ENCODE measurements at regions not wholly inside any gene's neighbourhood (a gene's known extent, or its start where the extent isn't known, plus 50 kb on each side); places are given as distances from the start of the nearest gene placed in this dataset.

DNA sequence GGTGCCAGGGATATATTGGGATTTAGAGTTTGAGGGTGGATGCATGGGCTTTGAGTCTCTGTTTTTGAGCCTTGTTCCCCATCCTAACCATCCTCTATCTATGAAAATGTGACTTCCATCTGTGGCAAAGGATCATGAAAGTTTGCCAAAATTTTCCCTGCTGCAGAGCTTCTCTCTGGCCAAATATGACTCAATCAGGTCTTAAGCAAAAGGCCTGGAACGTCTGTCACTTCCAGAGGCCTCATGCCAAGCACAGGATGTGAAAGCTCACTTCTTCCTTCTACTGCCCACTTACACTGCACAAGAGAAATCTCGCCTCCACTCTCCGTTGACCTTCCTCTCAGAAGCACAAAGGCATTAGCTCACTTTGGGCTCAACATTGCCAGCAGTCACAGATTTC, 696.9 kb upstream of the NRP1 start:
- Histone ChIP-seq H3K79me2 (ENCODE audit: insufficient read depth, low read length) (no peaks in the 10 kb centered on the region), H3K9me3 (ENCODE audit: insufficient read depth, low read depth, low read length) (no peaks in the 10 kb centered on the region), H3K4me3 (ENCODE audit: low read length, poor library complexity, severe bottlenecking) (no peak overlapping the region), H3K9me2 (replicated peaks; ENCODE audit: low read depth, low read length) (no peaks in the 10 kb centered on the region), H3K36me3 (ENCODE audit: insufficient read depth, low read length) (no peaks in the 10 kb centered on the region), H3K4me1 (ENCODE audit: insufficient read depth, low read length, poor library complexity, severe bottlenecking) (no peaks in the 10 kb centered on the region), H4K20me1 (ENCODE audit: insufficient read depth, low read length, poor library complexity, severe bottlenecking) (no peaks in the 10 kb centered on the region), H3K9ac (ENCODE audit: low read depth, low read length, poor library complexity, severe bottlenecking) (no peak overlapping the region), H3K4me2 (ENCODE audit: low read depth, low read length, poor library complexity, severe bottlenecking) (no peak overlapping the region), H3F3A (ENCODE audit: low read depth) (no peaks in the 10 kb centered on the region), H2AFZ (ENCODE audit: low read length) (no peak overlapping the region), H3K27me3 (ENCODE audit: insufficient read depth, low read length, poor library complexity, severe bottlenecking) (no peaks in the 10 kb centered on the region)
- TF ChIP-seq EZH2phosphoT487 (IDR thresholded peaks at IDR 0.05; ENCODE audit: borderline replicate concordance): no peak
- TF ChIP-seq, protein P1, sequence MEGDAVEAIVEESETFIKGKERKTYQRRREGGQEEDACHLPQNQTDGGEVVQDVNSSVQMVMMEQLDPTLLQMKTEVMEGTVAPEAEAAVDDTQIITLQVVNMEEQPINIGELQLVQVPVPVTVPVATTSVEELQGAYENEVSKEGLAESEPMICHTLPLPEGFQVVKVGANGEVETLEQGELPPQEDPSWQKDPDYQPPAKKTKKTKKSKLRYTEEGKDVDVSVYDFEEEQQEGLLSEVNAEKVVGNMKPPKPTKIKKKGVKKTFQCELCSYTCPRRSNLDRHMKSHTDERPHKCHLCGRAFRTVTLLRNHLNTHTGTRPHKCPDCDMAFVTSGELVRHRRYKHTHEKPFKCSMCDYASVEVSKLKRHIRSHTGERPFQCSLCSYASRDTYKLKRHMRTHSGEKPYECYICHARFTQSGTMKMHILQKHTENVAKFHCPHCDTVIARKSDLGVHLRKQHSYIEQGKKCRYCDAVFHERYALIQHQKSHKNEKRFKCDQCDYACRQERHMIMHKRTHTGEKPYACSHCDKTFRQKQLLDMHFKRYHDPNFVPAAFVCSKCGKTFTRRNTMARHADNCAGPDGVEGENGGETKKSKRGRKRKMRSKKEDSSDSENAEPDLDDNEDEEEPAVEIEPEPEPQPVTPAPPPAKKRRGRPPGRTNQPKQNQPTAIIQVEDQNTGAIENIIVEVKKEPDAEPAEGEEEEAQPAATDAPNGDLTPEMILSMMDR (conservative IDR thresholded peaks at IDR 0.05; ENCODE audit: low read length): no peak

DNA sequence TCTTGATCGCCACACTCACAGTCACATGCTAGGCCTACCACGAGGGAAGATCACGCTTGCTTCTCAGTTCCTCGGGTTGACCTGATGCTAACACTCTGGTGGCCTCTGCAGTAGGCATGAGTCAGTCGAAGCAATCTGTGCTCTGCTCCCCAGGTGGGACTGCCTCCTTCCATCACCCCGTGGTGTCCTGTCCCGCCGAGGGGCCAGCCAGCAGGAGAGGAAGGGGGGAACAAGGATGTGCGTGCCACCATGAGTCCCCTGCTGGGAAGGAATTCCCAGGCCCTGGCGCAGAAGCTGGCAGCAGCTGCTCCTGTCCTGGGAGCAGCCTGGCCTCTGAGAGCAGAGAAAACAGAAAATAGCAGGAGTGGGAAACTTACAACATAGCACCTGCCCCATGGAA, 695.0 kb upstream of the NRP1 start:
- TF ChIP-seq, protein P1 (conservative IDR thresholded peaks at IDR 0.05; ENCODE audit: low read length): no peak
- no peak for TF ChIP-seq EZH2phosphoT487 (IDR thresholded peaks at IDR 0.05; ENCODE audit: borderline replicate concordance)
- Histone ChIP-seq H3K4me2 (ENCODE audit: low read depth, low read length, poor library complexity, severe bottlenecking) (no peak overlapping the region), H3F3A (ENCODE audit: low read depth) (no peaks in the 10 kb centered on the region), H3K27me3 (ENCODE audit: insufficient read depth, low read length, poor library complexity, severe bottlenecking) (no peaks in the 10 kb centered on the region), H3K36me3 (ENCODE audit: insufficient read depth, low read length) (no peaks in the 10 kb centered on the region), H3K9me3 (ENCODE audit: insufficient read depth, low read depth, low read length) (no peaks in the 10 kb centered on the region), H3K4me3 (ENCODE audit: low read length, poor library complexity, severe bottlenecking) (no peak overlapping the region), H4K20me1 (ENCODE audit: insufficient read depth, low read length, poor library complexity, severe bottlenecking) (no peaks in the 10 kb centered on the region), H3K4me1 (ENCODE audit: insufficient read depth, low read length, poor library complexity, severe bottlenecking) (no peaks in the 10 kb centered on the region), H3K9ac (ENCODE audit: low read depth, low read length, poor library complexity, severe bottlenecking) (no peak overlapping the region), H3K79me2 (ENCODE audit: insufficient read depth, low read length) (no peaks in the 10 kb centered on the region), H2AFZ (ENCODE audit: low read length) (no peak overlapping the region), H3K9me2 (replicated peaks; ENCODE audit: low read depth, low read length) (no peaks in the 10 kb centered on the region)

DNA sequence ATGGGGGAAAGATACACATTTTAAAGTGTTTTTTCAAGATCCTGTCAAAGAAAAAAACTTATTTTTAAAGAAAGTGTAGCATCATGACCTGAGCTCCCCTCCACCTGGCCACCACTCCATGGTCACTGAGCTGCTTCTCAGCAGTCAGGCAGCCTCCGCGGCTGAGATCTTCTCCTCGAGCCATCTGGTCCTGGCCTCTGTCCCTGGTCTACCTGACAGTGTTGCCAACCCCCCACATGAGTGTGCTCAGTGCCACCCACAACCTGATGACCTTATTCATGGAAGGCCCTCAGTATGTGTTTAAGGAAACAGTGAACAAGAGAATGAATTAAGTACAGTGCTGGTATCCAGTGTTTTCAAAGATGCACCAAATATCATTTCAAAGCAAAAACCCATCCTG, 694.5 kb upstream of the NRP1 start:
- H3K36me3 ChIP-seq (ENCODE audit: insufficient read depth, low read length): no peaks in the 10 kb centered on the region
- H4K20me1 ChIP-seq (ENCODE audit: insufficient read depth, low read length, poor library complexity, severe bottlenecking): no peaks in the 10 kb centered on the region
- H3K79me2 ChIP-seq (ENCODE audit: insufficient read depth, low read length): no peaks in the 10 kb centered on the region
- H3K4me2 ChIP-seq (ENCODE audit: low read depth, low read length, poor library complexity, severe bottlenecking): no peak overlapping the region
- no peaks in the 10 kb centered on the region for H3K9me3 ChIP-seq (ENCODE audit: insufficient read depth, low read depth, low read length)
- no peaks in the 10 kb centered on the region for H3K9me2 ChIP-seq (replicated peaks; ENCODE audit: low read depth, low read length)
- no peak overlapping the region for H2AFZ ChIP-seq (ENCODE audit: low read length)
- H3K27me3 ChIP-seq (ENCODE audit: insufficient read depth, low read length, poor library complexity, severe bottlenecking): no peaks in the 10 kb centered on the region
- H3K4me3 ChIP-seq (ENCODE audit: low read length, poor library complexity, severe bottlenecking): no peak overlapping the region
- TF ChIP-seq, protein P1 (conservative IDR thresholded peaks at IDR 0.05; ENCODE audit: low read length): no peak
- TF ChIP-seq EZH2phosphoT487 (IDR thresholded peaks at IDR 0.05; ENCODE audit: borderline replicate concordance): no peak
- H3F3A ChIP-seq (ENCODE audit: low read depth): no peaks in the 10 kb centered on the region
- no peaks in the 10 kb centered on the region for H3K4me1 ChIP-seq (ENCODE audit: insufficient read depth, low read length, poor library complexity, severe bottlenecking)
- H3K9ac ChIP-seq (ENCODE audit: low read depth, low read length, poor library complexity, severe bottlenecking): no peak overlapping the region
